Central memory CD8-positive, alpha-beta T cell (primary cell): ENCODE measurements at regions not wholly inside any gene's neighbourhood (a gene's known extent, or its start where the extent isn't known, plus 50 kb on each side); places are given as distances from the start of the nearest gene placed in this dataset.
"Not testable (repeated sequence)": the region's sequence is repeated elsewhere in the genome, so short reads cannot be mapped to it uniquely, and the experiment has no call there.

Experiments
- ATAC-seq: fragments of 150-1000 bp; cut with Tn5 transposase; replicated peaks from 2 replicates; pipeline ENCODE4 v1.10.0; 2022; ENCODE audit warnings: mild to moderate bottlenecking, moderate FRiP score, moderate number of reproducible peaks; ENCODE audit not compliant: poor library complexity, severe bottlenecking; ENCODE audit errors: extremely low read depth
- DNase-seq, 2 donors: peaks; one replicate each; pipeline ENCODE4 v3.0.0; 2021; ENCODE audit warnings: low spot score in 2 of 2
- H3K27ac Mint-ChIP-seq: one replicate; pipeline ENCODE4 v1.8.0; 2022; ENCODE audit warnings: low read depth, mild to moderate bottlenecking, moderate library complexity, mixed read lengths
- H3K27me3 Mint-ChIP-seq: one replicate; pipeline ENCODE4 v1.8.0; 2022; ENCODE audit warnings: mixed read lengths
- H3K36me3 Mint-ChIP-seq: one replicate; pipeline ENCODE4 v1.8.0; 2022; ENCODE audit warnings: mild to moderate bottlenecking, moderate library complexity, mixed read lengths; ENCODE audit not compliant: insufficient read depth
- H3K4me1 Mint-ChIP-seq: one replicate; pipeline ENCODE4 v1.8.0; 2022; ENCODE audit warnings: mixed read lengths
- H3K4me3 Mint-ChIP-seq: one replicate; pipeline ENCODE4 v1.8.0; 2022; ENCODE audit warnings: mild to moderate bottlenecking, moderate library complexity, mixed read lengths
- H3K9me3 Mint-ChIP-seq: one replicate; pipeline ENCODE4 v1.8.0; 2022; ENCODE audit warnings: mixed read lengths

- H3K27ac Mint-ChIP-seq, result no peak overlapping the region
- DNase-seq (no peak), ATAC-seq (no peak)
- H3K4me1 Mint-ChIP-seq, result no peaks in the 10 kb centered on the region
- H3K36me3 Mint-ChIP-seq, result no peaks in the 10 kb centered on the region
- H3K27me3 Mint-ChIP-seq, result peaks cover 9% of the 10 kb centered on the region
- no peaks in the 10 kb centered on the region for H3K9me3 Mint-ChIP-seq
- H3K4me3 Mint-ChIP-seq, result no peak overlapping the region
Measured at GRCh38 chr5:87588316-87588715, 175.6 kb upstream of the CCNH start.

GRCh38 chr5:87583704-87584103 lies 171.0 kb upstream of the CCNH start:
- not testable (repeated sequence) for H3K9me3 Mint-ChIP-seq, DNase-seq, H3K4me1 Mint-ChIP-seq, H3K27ac Mint-ChIP-seq, H3K27me3 Mint-ChIP-seq, H3K36me3 Mint-ChIP-seq, H3K4me3 Mint-ChIP-seq, ATAC-seq

GRCh38 chr5:87582149-87582548 lies 169.4 kb upstream of the CCNH start:
- Mint-ChIP-seq H3K4me1 (no peaks in the 10 kb centered on the region), H3K4me3 (no peak overlapping the region), H3K9me3 (no peaks in the 10 kb centered on the region), H3K27ac (no peak overlapping the region), H3K36me3 (no peaks in the 10 kb centered on the region), H3K27me3 (no peaks in the 10 kb centered on the region)
- no peak for DNase-seq
- no peak for ATAC-seq

GRCh38 chr5:87581661-87582060 lies 168.9 kb upstream of the CCNH start:
- Mint-ChIP-seq H3K9me3 (no peaks in the 10 kb centered on the region), H3K27ac (no peak overlapping the region), H3K36me3 (no peaks in the 10 kb centered on the region), H3K27me3 (no peaks in the 10 kb centered on the region), H3K4me1 (no peaks in the 10 kb centered on the region), H3K4me3 (no peak overlapping the region)
- no peak for ATAC-seq
- DNase-seq, result no peak

GRCh38 chr5:87579678-87580077 lies 166.9 kb upstream of the CCNH start:
- Mint-ChIP-seq H3K27ac (no peak overlapping the region), H3K4me1 (no peaks in the 10 kb centered on the region), H3K27me3 (no peaks in the 10 kb centered on the region), H3K4me3 (no peak overlapping the region), H3K9me3 (no peaks in the 10 kb centered on the region), H3K36me3 (no peaks in the 10 kb centered on the region)
- no peak for DNase-seq
- ATAC-seq, result no peak

GRCh38 chr5:87576867-87577266 lies 164.1 kb upstream of the CCNH start:
- Mint-ChIP-seq H3K27ac (no peak overlapping the region), H3K27me3 (no peaks in the 10 kb centered on the region), H3K36me3 (no peaks in the 10 kb centered on the region), H3K9me3 (no peaks in the 10 kb centered on the region), H3K4me1 (no peaks in the 10 kb centered on the region), H3K4me3 (no peak overlapping the region)
- ATAC-seq (no peak), DNase-seq (no peak)

- not testable (repeated sequence) for H3K36me3 Mint-ChIP-seq, H3K4me3 Mint-ChIP-seq, DNase-seq, H3K9me3 Mint-ChIP-seq, H3K27me3 Mint-ChIP-seq, ATAC-seq, H3K4me1 Mint-ChIP-seq, H3K27ac Mint-ChIP-seq
Measured at GRCh38 chr5:87576306-87576705, 163.6 kb upstream of the CCNH start.

GRCh38 chr5:87574106-87574505 lies 161.4 kb upstream of the CCNH start:
- ATAC-seq (no peak), DNase-seq (no peak)
- H3K36me3 Mint-ChIP-seq, result no peaks in the 10 kb centered on the region
- H3K27me3 Mint-ChIP-seq, result no peaks in the 10 kb centered on the region
- H3K4me3 Mint-ChIP-seq, result no peak overlapping the region
- H3K9me3 Mint-ChIP-seq, result no peaks in the 10 kb centered on the region
- no peak overlapping the region for H3K27ac Mint-ChIP-seq
- no peaks in the 10 kb centered on the region for H3K4me1 Mint-ChIP-seq

- ATAC-seq (no peak), DNase-seq (no peak)
- no peaks in the 10 kb centered on the region for H3K4me1 Mint-ChIP-seq
- no peaks in the 10 kb centered on the region for H3K36me3 Mint-ChIP-seq
- no peaks in the 10 kb centered on the region for H3K9me3 Mint-ChIP-seq
- no peaks in the 10 kb centered on the region for H3K27me3 Mint-ChIP-seq
- no peak overlapping the region for H3K27ac Mint-ChIP-seq
- no peak overlapping the region for H3K4me3 Mint-ChIP-seq
Measured at GRCh38 chr5:87572611-87573010, 159.9 kb upstream of the CCNH start.

- ATAC-seq (no peak), DNase-seq (no peak)
- no peak overlapping the region for H3K4me3 Mint-ChIP-seq
- H3K36me3 Mint-ChIP-seq, result no peaks in the 10 kb centered on the region
- H3K27me3 Mint-ChIP-seq, result no peaks in the 10 kb centered on the region
- no peaks in the 10 kb centered on the region for H3K4me1 Mint-ChIP-seq
- H3K27ac Mint-ChIP-seq, result no peak overlapping the region
- no peaks in the 10 kb centered on the region for H3K9me3 Mint-ChIP-seq
Measured at GRCh38 chr5:87572090-87572489, 159.4 kb upstream of the CCNH start.

GRCh38 chr5:87570366-87570765 lies 157.6 kb upstream of the CCNH start:
- no peak for ATAC-seq
- no peak overlapping the region for H3K4me3 Mint-ChIP-seq

GRCh38 chr5:87562068-87562467 lies 149.3 kb upstream of the CCNH start:
- ATAC-seq, result no peak

More at GRCh38 chr5:87570366-87570765, 157.6 kb upstream of the CCNH start:
- Mint-ChIP-seq H3K9me3 (no peaks in the 10 kb centered on the region), H3K27ac (no peak overlapping the region), H3K36me3 (peaks cover 1% of the 10 kb centered on the region), H3K27me3 (peaks cover 5% of the 10 kb centered on the region), H3K4me1 (no peaks in the 10 kb centered on the region)
- DNase-seq, result no peak

GRCh38 chr5:87560528-87560927 lies 147.8 kb upstream of the CCNH start:
- no peak for DNase-seq
- no peak overlapping the region for H3K27ac Mint-ChIP-seq
- no peaks in the 10 kb centered on the region for H3K36me3 Mint-ChIP-seq
- no peaks in the 10 kb centered on the region for H3K9me3 Mint-ChIP-seq
- peaks cover 17% of the 10 kb centered on the region for H3K27me3 Mint-ChIP-seq
- no peak overlapping the region for H3K4me3 Mint-ChIP-seq
- H3K4me1 Mint-ChIP-seq, result no peaks in the 10 kb centered on the region
- ATAC-seq, result no peak

More at GRCh38 chr5:87562068-87562467, 149.3 kb upstream of the CCNH start:
- Mint-ChIP-seq H3K4me1 (no peaks in the 10 kb centered on the region), H3K36me3 (peaks cover 1% of the 10 kb centered on the region), H3K4me3 (no peak overlapping the region), H3K27me3 (peaks cover 21% of the 10 kb centered on the region), H3K27ac (no peak overlapping the region), H3K9me3 (no peaks in the 10 kb centered on the region)
- no peak for DNase-seq

GRCh38 chr5:87551911-87552310 lies 139.2 kb upstream of the CCNH start:
- no peak for ATAC-seq
- no peaks in the 10 kb centered on the region for H3K9me3 Mint-ChIP-seq

More at GRCh38 chr5:87551911-87552310, 139.2 kb upstream of the CCNH start:
- Mint-ChIP-seq H3K4me3 (no peak overlapping the region), H3K4me1 (no peaks in the 10 kb centered on the region), H3K27ac (no peak overlapping the region), H3K27me3 (no peaks in the 10 kb centered on the region), H3K36me3 (no peaks in the 10 kb centered on the region)
- no peak for DNase-seq
